Endodermal cell (in vitro differentiated cells): ENCODE measurements at regions not wholly inside any gene's neighbourhood (a gene's known extent, or its start where the extent isn't known, plus 50 kb on each side); places are given as distances from the start of the nearest gene placed in this dataset.

Source experiments
- DNase-seq: peaks from one replicate; pipeline ENCODE4 v3.0.0-alpha.2; 2017
- H3K27ac ChIP-seq: 2 replicates; pipeline ENCODE4 v1.5.1; 2013; ENCODE audit warnings: mild to moderate bottlenecking, low read depth, low read length, moderate library complexity
- H3K27me3 ChIP-seq: 2 replicates; pipeline ENCODE4 v1.6.1; 2013; ENCODE audit warnings: mild to moderate bottlenecking, low read length, moderate library complexity; ENCODE audit not compliant: insufficient read depth, control insufficient read depth, poor library complexity, severe bottlenecking
- H3K36me3 ChIP-seq: 2 replicates; pipeline ENCODE4 v1.7.0; 2013; ENCODE audit warnings: mild to moderate bottlenecking, low read length, moderate library complexity; ENCODE audit not compliant: control insufficient read depth, insufficient read depth
- H3K4me1 ChIP-seq: one replicate; pipeline ENCODE4 v1.7.0; 2013; ENCODE audit warnings: low read length; ENCODE audit not compliant: control insufficient read depth, insufficient read depth
- H3K4me3 ChIP-seq: 2 replicates; pipeline ENCODE4 v1.5.1; 2013; ENCODE audit warnings: mild to moderate bottlenecking, low read length, moderate library complexity
- H3K9ac ChIP-seq: 2 replicates; pipeline ENCODE4 v1.6.1; 2013; ENCODE audit warnings: mild to moderate bottlenecking, low read length, moderate library complexity; ENCODE audit not compliant: poor library complexity, severe bottlenecking; ENCODE audit errors: extremely low read depth
- H3K9me3 ChIP-seq: 2 replicates; pipeline ENCODE4 v1.6.1; 2013; ENCODE audit warnings: mild to moderate bottlenecking, low read length, moderate library complexity; ENCODE audit not compliant: control insufficient read depth
- H3K27ac Mint-ChIP-seq: 2 replicates; pipeline ENCODE4 v1.8.0; 2020; ENCODE audit warnings: mixed read lengths
- H3K27me3 Mint-ChIP-seq: 2 replicates; pipeline ENCODE4 v1.8.0; 2021; ENCODE audit warnings: mild to moderate bottlenecking, mixed read lengths; ENCODE audit not compliant: insufficient read depth
- H3K36me3 Mint-ChIP-seq: 2 replicates; pipeline ENCODE4 v1.8.0; 2020; ENCODE audit warnings: low read depth, mixed read lengths
- H3K4me1 Mint-ChIP-seq: 2 replicates; pipeline ENCODE4 v1.8.0; 2020; ENCODE audit warnings: mixed read lengths
- H3K4me3 Mint-ChIP-seq: 2 replicates; pipeline ENCODE4 v1.8.0; 2020; ENCODE audit warnings: mild to moderate bottlenecking, moderate library complexity, mixed read lengths
- H3K9me3 Mint-ChIP-seq: 2 replicates; pipeline ENCODE4 v1.8.0; 2020; ENCODE audit warnings: mild to moderate bottlenecking, mixed read lengths
- WGBS, 2 experiments: methylation state at CpG; one replicate each; pipeline versions ENCODE4 v1.1.5 to v1.1.7; 2013; ENCODE audit warnings: missing lambda C conversion rate in 2 of 2, mixed read lengths in 1 of 2; ENCODE audit not compliant: insufficient coverage in 1 of 2, insufficient read length in 1 of 2; 5-methylcytosine and 5-hydroxymethylcytosine counted together
- TF ChIP-seq, protein P1 (sequence below): fragments of 200-600 bp; sonication (generic); conservative IDR thresholded peaks from 2 replicates; pipeline ENCODE4 v1.5.0; 2021; ENCODE audit warnings: antibody characterized with exemption, mild to moderate bottlenecking

- Histone ChIP-seq H3K4me3 (no peak overlapping the region), H3K9me3 (no peaks in the 10 kb centered on the region), H3K27ac (no peak overlapping the region), H3K4me1 (no peaks in the 10 kb centered on the region), H3K9ac (no peak overlapping the region), H3K27me3 (no peaks in the 10 kb centered on the region), H3K36me3 (no peaks in the 10 kb centered on the region)
- H3K9me3 Mint-ChIP-seq = no peaks in the 10 kb centered on the region
- TF ChIP-seq, protein P1, sequence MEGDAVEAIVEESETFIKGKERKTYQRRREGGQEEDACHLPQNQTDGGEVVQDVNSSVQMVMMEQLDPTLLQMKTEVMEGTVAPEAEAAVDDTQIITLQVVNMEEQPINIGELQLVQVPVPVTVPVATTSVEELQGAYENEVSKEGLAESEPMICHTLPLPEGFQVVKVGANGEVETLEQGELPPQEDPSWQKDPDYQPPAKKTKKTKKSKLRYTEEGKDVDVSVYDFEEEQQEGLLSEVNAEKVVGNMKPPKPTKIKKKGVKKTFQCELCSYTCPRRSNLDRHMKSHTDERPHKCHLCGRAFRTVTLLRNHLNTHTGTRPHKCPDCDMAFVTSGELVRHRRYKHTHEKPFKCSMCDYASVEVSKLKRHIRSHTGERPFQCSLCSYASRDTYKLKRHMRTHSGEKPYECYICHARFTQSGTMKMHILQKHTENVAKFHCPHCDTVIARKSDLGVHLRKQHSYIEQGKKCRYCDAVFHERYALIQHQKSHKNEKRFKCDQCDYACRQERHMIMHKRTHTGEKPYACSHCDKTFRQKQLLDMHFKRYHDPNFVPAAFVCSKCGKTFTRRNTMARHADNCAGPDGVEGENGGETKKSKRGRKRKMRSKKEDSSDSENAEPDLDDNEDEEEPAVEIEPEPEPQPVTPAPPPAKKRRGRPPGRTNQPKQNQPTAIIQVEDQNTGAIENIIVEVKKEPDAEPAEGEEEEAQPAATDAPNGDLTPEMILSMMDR = no peak
- DNase-seq = no peak
- H3K4me1 Mint-ChIP-seq = no peaks in the 10 kb centered on the region
- peaks cover 2% of the 10 kb centered on the region for H3K27me3 Mint-ChIP-seq
- H3K36me3 Mint-ChIP-seq = no peaks in the 10 kb centered on the region
- no peak overlapping the region for H3K4me3 Mint-ChIP-seq
- no peak overlapping the region for H3K27ac Mint-ChIP-seq
Measured at GRCh38 chr5:143705381-143705780, 106.6 kb upstream of the HMHB1 start.

GRCh38 chr5:143703659-143704058 lies 108.3 kb upstream of the HMHB1 start:
- H3K27me3 Mint-ChIP-seq = peaks cover 2% of the 10 kb centered on the region
- no peaks in the 10 kb centered on the region for H3K9me3 ChIP-seq
- H3K27me3 ChIP-seq = no peaks in the 10 kb centered on the region
- H3K9ac ChIP-seq = no peak overlapping the region
- no peaks in the 10 kb centered on the region for H3K36me3 Mint-ChIP-seq
- DNase-seq = no peak
- no peak overlapping the region for H3K27ac ChIP-seq
- WGBS, 2 experiments = 80 to 94% methylated on average over 2 to 5 of the region's 5 CpGs
- peaks cover 14% of the 10 kb centered on the region for H3K4me1 Mint-ChIP-seq
- no peak overlapping the region for H3K4me3 Mint-ChIP-seq
- H3K4me3 ChIP-seq = no peak overlapping the region
- H3K27ac Mint-ChIP-seq = no peak overlapping the region
- H3K9me3 Mint-ChIP-seq = no peaks in the 10 kb centered on the region
- TF ChIP-seq, protein P1 = no peak
- H3K36me3 ChIP-seq = no peaks in the 10 kb centered on the region
- peaks cover 2% of the 10 kb centered on the region for H3K4me1 ChIP-seq

DNA sequence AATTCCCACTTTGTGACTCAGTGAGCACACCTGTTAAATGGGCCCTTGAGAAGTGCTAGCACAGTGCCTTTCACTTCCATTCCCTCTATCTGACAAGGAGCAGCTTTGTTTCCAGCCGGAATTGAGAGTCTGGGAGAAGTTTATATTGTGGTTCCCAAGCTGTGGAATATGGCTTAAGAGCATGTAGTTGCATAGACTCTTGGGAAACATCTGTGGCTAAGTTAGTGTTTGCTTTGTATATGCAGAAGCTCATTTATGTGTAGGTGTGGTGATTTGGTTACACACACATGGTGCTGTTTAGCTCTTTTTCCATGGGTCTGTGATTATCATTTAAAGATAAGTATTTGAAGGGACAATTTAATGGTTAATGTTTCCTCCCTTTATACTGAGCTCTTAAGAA lies 110.5 kb upstream of the HMHB1 start:
- 80 to 100% methylated on average over 1 of the region's 1 CpG for WGBS, 2 experiments
- no peaks in the 10 kb centered on the region for H3K36me3 Mint-ChIP-seq
- Histone ChIP-seq H3K9ac (no peak overlapping the region), H3K27ac (no peak overlapping the region), H3K4me1 (peaks cover 2% of the 10 kb centered on the region), H3K27me3 (no peaks in the 10 kb centered on the region), H3K36me3 (no peaks in the 10 kb centered on the region), H3K4me3 (no peak overlapping the region), H3K9me3 (no peaks in the 10 kb centered on the region)
- H3K4me3 Mint-ChIP-seq = no peak overlapping the region
- no peak overlapping the region for H3K27ac Mint-ChIP-seq
- H3K9me3 Mint-ChIP-seq = no peaks in the 10 kb centered on the region
- peaks cover 2% of the 10 kb centered on the region for H3K27me3 Mint-ChIP-seq
- TF ChIP-seq, protein P1 = no peak
- no peak for DNase-seq
- H3K4me1 Mint-ChIP-seq = peaks cover 14% of the 10 kb centered on the region
